ENCODE measurements at regions not wholly inside any gene's neighbourhood (a gene's known extent, or its start where the extent isn't known, plus 50 kb on each side); places are given as distances from the start of the nearest gene placed in this dataset.
"Not testable (repeated sequence)": the region's sequence is repeated elsewhere in the genome, so short reads cannot be mapped to it uniquely, and the experiment has no call there.

DNA sequence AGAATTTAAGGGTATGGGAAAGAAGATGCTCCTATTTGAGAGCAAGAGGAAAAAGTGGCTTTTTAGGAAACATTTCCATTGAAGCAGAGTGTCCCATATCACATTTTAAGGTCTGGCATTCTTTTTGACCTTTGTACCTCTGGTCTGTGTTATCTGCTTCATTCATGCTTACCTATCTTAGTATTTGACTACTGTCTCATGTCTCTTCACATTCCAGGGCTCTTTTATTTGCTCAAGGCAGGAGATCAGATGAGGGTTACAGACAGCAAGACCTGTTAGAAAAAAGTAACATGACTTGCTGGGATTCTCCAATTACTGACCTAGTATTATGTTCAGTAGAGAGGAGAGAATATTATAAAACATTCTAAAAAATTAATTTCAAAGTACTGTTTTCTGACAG, 111.7 kb downstream of the ZNF736 start:
- not testable (repeated sequence) for TF ChIP-seq POLR2A, CTCF (IDR thresholded peaks at IDR 0.05)

Data from ovary (tissue), 3 donors.